Cardiac fibroblast (primary cell): ENCODE measurements at regions not wholly inside any gene's neighbourhood (a gene's known extent, or its start where the extent isn't known, plus 50 kb on each side); places are given as distances from the start of the nearest gene placed in this dataset.

Experiments used
- DNase-seq, 2 donors: peaks; one replicate each; pipeline versions ENCODE4 v3.0.0 to v3.0.0-alpha.2; 2010; ENCODE audit warnings: low read depth in 2 of 2
- H3K4me3 ChIP-seq, 2 donors: replicated peaks in 1 of 2; 1 replicate in 1 of 2; 2 replicates in 1 of 2; pipeline ENCODE4 v1.5.1; 2011; ENCODE audit warnings: low read depth in 2 of 2, low read length in 2 of 2, mild to moderate bottlenecking in 2 of 2, moderate library complexity in 1 of 2
- CTCF ChIP-seq: IDR thresholded peaks from one replicate; pipeline ENCODE4 v1.5.1; 2011; ENCODE audit warnings: low read depth, mild to moderate bottlenecking, low read length, inconsistent platforms

- TF ChIP-seq CTCF = no peak
- H3K4me3 ChIP-seq = no peak overlapping the region
- DNase-seq = peak; percentile 41 to 71
Measured at GRCh38 chr6:137291441-137291840, 72.3 kb upstream of the IFNGR1 start.

- H3K4me3 ChIP-seq = no peak overlapping the region
- DNase-seq = no peak
- no peak for TF ChIP-seq CTCF
Measured at GRCh38 chr6:137290601-137291261, 71.5 kb upstream of the IFNGR1 start.

GRCh38 chr6:137286916-137287315 is 67.7 kb upstream of the IFNGR1 start:
- TF ChIP-seq CTCF = no peak
- no peak overlapping the region for H3K4me3 ChIP-seq
- peak in 1 of 2 donors; percentile 31 for DNase-seq

- DNase-seq = no peak
- H3K4me3 ChIP-seq = no peak overlapping the region
- TF ChIP-seq CTCF = no peak
Measured at GRCh38 chr6:137286368-137286767, 67.2 kb upstream of the IFNGR1 start.

GRCh38 chr6:137284811-137285110 is 65.6 kb upstream of the IFNGR1 start:
- no peak for DNase-seq
- no peak for TF ChIP-seq CTCF
- no peak overlapping the region for H3K4me3 ChIP-seq

- no peak overlapping the region for H3K4me3 ChIP-seq
- no peak for TF ChIP-seq CTCF
- peak in 1 of 2 donors; percentile 16 for DNase-seq
Measured at GRCh38 chr6:137283940-137284810, 65.0 kb upstream of the IFNGR1 start.
